ENCODE measurements at regions not wholly inside any gene's neighbourhood (a gene's known extent, or its start where the extent isn't known, plus 50 kb on each side); places are given as distances from the start of the nearest gene placed in this dataset.

GRCh38 chr20:57013217-57013616 lies 253.2 kb downstream of the BMP7 start:
- Mint-ChIP-seq H3K27me3 (peaks cover 22% of the 10 kb centered on the region), H3K4me1 (no peaks in the 10 kb centered on the region), H3K36me3 (ENCODE audit: low read depth) (no peaks in the 10 kb centered on the region), H3K9me3 (no peaks in the 10 kb centered on the region), H3K27ac (no peak overlapping the region), H3K4me3 (no peak overlapping the region)
- DNase-seq, result no peak
- ChIA-PET CTCF (interaction anchor here (0.6 kb wide), 1 partner anchor 68 kb away, joined by 4 read pairs; no protein-coding TSS in a partner anchor), POLR2A (no interaction called here)

DNA sequence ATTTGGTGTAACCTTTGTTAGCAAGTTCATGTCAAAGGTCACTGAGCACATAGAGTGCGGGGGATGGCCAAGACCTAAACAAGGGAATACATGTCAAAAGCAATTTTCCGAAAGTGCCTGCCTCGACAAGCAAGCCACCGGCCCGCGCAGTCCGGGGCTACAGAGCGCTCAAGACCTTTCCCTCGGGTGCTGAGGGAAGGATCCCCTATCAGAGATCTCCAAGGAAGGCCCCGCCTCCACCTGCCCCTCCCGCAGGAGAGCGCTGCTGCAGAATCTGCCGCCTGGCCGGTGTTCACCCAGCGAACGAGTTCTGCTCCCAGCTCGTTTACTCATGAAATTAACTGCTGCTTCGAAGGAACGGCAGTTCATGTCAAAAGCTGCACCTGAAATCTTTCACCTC lies 252.7 kb downstream of the BMP7 start:
- Mint-ChIP-seq H3K36me3 (ENCODE audit: low read depth) (no peaks in the 10 kb centered on the region), H3K4me3 (no peak overlapping the region), H3K27ac (no peak overlapping the region), H3K27me3 (peaks cover 21% of the 10 kb centered on the region), H3K4me1 (no peaks in the 10 kb centered on the region), H3K9me3 (no peaks in the 10 kb centered on the region)
- ChIA-PET CTCF (interaction anchor here (0.6 kb wide), 1 partner anchor 67 kb away, joined by 4 read pairs; no protein-coding TSS in a partner anchor), POLR2A (no interaction called here)
- no peak for DNase-seq

GRCh38 chr20:57020364-57020763 lies 246.1 kb downstream of the BMP7 start:
- Mint-ChIP-seq H3K36me3 (ENCODE audit: low read depth) (no peaks in the 10 kb centered on the region), H3K4me3 (no peak overlapping the region), H3K27ac (no peak overlapping the region), H3K4me1 (no peaks in the 10 kb centered on the region), H3K27me3 (peaks cover 22% of the 10 kb centered on the region), H3K9me3 (no peaks in the 10 kb centered on the region)
- CTCF ChIA-PET, result no interaction called here
- no peak for DNase-seq
- POLR2A ChIA-PET, result no interaction called here

GRCh38 chr20:57022306-57022705 lies 244.1 kb downstream of the BMP7 start:
- Mint-ChIP-seq H3K4me3 (no peak overlapping the region), H3K27me3 (peaks cover 19% of the 10 kb centered on the region), H3K27ac (no peak overlapping the region), H3K9me3 (no peaks in the 10 kb centered on the region), H3K36me3 (ENCODE audit: low read depth) (no peaks in the 10 kb centered on the region), H3K4me1 (no peaks in the 10 kb centered on the region)
- CTCF ChIA-PET, result interaction anchor here (1.3 kb wide), 1 partner anchor 25 kb away, joined by 3 read pairs; no protein-coding TSS in a partner anchor
- POLR2A ChIA-PET, result no interaction called here
- DNase-seq, result no peak

GRCh38 chr20:57023007-57023406 lies 243.4 kb downstream of the BMP7 start:
- H3K27ac Mint-ChIP-seq, result no peak overlapping the region
- H3K4me3 Mint-ChIP-seq, result no peak overlapping the region
- ChIA-PET POLR2A (no interaction called here), CTCF (interaction anchor here (1.3 kb wide), 1 partner anchor 24 kb away, joined by 3 read pairs; no protein-coding TSS in a partner anchor)
- H3K4me1 Mint-ChIP-seq, result no peaks in the 10 kb centered on the region
- no peaks in the 10 kb centered on the region for H3K36me3 Mint-ChIP-seq (ENCODE audit: low read depth)
- H3K27me3 Mint-ChIP-seq, result peaks cover 18% of the 10 kb centered on the region
- no peak for DNase-seq
- H3K9me3 Mint-ChIP-seq, result no peaks in the 10 kb centered on the region

GRCh38 chr20:57023997-57024396 lies 242.4 kb downstream of the BMP7 start:
- CTCF ChIA-PET, result no interaction called here
- no peak for DNase-seq
- no peaks in the 10 kb centered on the region for H3K9me3 Mint-ChIP-seq
- POLR2A ChIA-PET, result no interaction called here
- H3K4me1 Mint-ChIP-seq, result no peaks in the 10 kb centered on the region
- H3K27me3 Mint-ChIP-seq, result peaks cover 16% of the 10 kb centered on the region
- H3K4me3 Mint-ChIP-seq, result no peak overlapping the region
- no peak overlapping the region for H3K27ac Mint-ChIP-seq
- no peaks in the 10 kb centered on the region for H3K36me3 Mint-ChIP-seq (ENCODE audit: low read depth)

GRCh38 chr20:57024849-57025248 lies 241.6 kb downstream of the BMP7 start:
- Mint-ChIP-seq H3K27ac (no peak overlapping the region), H3K4me3 (no peak overlapping the region), H3K4me1 (no peaks in the 10 kb centered on the region), H3K9me3 (no peaks in the 10 kb centered on the region), H3K36me3 (ENCODE audit: low read depth) (no peaks in the 10 kb centered on the region), H3K27me3 (peaks cover 13% of the 10 kb centered on the region)
- ChIA-PET CTCF (no interaction called here), POLR2A (no interaction called here)
- DNase-seq, result no peak

- CTCF ChIA-PET, result no interaction called here
- no peak overlapping the region for H3K4me3 Mint-ChIP-seq
These were observed 241.2 kb downstream of the BMP7 start for GRCh38 chr20:57025261-57025660.

GRCh38 chr20:57025666-57026224 lies 240.7 kb downstream of the BMP7 start:
- no peak overlapping the region for H3K4me3 Mint-ChIP-seq
- no peak for DNase-seq
- H3K9me3 Mint-ChIP-seq, result no peaks in the 10 kb centered on the region
- H3K4me1 Mint-ChIP-seq, result no peaks in the 10 kb centered on the region
- H3K27ac Mint-ChIP-seq, result no peak overlapping the region
- ChIA-PET CTCF (interaction anchor here (0.6 kb wide), 1 partner anchor 364 kb away, joined by 7 read pairs; no protein-coding TSS in a partner anchor), POLR2A (no interaction called here)
- peaks cover 8% of the 10 kb centered on the region for H3K27me3 Mint-ChIP-seq
- H3K36me3 Mint-ChIP-seq (ENCODE audit: low read depth), result no peaks in the 10 kb centered on the region

More at GRCh38 chr20:57025261-57025660, 241.2 kb downstream of the BMP7 start:
- Mint-ChIP-seq H3K9me3 (no peaks in the 10 kb centered on the region), H3K36me3 (ENCODE audit: low read depth) (no peaks in the 10 kb centered on the region), H3K27ac (no peak overlapping the region), H3K27me3 (peaks cover 8% of the 10 kb centered on the region), H3K4me1 (no peaks in the 10 kb centered on the region)
- DNase-seq, result no peak
- POLR2A ChIA-PET, result no interaction called here

DNA sequence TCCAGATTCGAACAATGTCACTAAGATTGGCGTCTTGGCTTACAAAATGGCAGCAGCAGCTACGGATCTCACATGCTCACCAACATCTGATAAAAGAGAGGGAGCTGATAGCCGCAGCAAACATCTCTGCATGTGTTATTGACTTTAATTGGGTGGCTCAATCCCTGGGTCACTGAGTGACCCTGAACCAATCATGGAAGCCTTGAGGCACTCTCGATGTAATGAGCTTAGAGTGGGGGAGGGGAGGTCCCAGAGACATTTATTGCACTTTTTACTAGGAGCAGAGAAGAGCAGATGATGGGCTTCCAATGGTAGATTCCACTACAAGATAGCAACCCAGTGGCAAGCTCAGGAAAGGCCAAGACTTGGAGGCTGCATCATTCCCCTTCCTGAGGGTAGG lies 238.7 kb downstream of the BMP7 start:
- H3K9me3 Mint-ChIP-seq, result no peaks in the 10 kb centered on the region
- no peak for DNase-seq
- no peaks in the 10 kb centered on the region for H3K4me1 Mint-ChIP-seq
- ChIA-PET POLR2A (no interaction called here), CTCF (no interaction called here)
- H3K4me3 Mint-ChIP-seq, result no peak overlapping the region
- H3K27ac Mint-ChIP-seq, result no peak overlapping the region
- H3K27me3 Mint-ChIP-seq, result peaks cover 3% of the 10 kb centered on the region
- no peaks in the 10 kb centered on the region for H3K36me3 Mint-ChIP-seq (ENCODE audit: low read depth)

- POLR2A ChIA-PET, result no interaction called here
- CTCF ChIA-PET, result no interaction called here
These were observed 235.5 kb downstream of the BMP7 start for GRCh38 chr20:57030611-57031600.

DNA sequence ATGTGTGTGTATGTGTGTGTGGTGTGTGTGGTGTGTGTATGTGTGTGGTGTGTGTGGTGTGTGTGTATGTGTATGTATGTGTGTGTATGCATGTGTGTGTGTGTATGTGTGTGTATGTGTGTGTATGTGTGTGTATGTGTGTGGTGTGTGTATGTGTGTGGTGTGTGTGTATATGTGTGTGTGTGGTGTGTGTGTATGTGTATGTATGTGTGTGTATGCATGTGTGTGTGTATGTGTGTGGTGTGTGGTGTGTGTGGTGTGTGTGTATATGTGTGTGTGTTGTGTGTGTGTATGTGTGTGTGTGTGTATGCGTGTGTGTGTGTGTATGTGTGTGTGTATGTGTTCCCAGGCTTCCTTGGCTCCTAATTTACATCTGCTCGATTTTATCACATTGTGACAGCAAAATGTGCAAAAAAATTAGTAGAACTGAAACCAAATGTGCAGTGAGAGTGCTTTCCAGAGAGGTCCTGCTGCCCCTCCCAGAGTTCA lies 234.5 kb downstream of the BMP7 start:
- DNase-seq, result no peak
- Mint-ChIP-seq H3K36me3 (ENCODE audit: low read depth) (no peaks in the 10 kb centered on the region), H3K4me1 (no peaks in the 10 kb centered on the region), H3K27me3 (peaks cover 6% of the 10 kb centered on the region), H3K27ac (no peak overlapping the region), H3K4me3 (no peak overlapping the region), H3K9me3 (no peaks in the 10 kb centered on the region)
- ChIA-PET CTCF (no interaction called here), POLR2A (no interaction called here)

More at GRCh38 chr20:57030611-57031600, 235.5 kb downstream of the BMP7 start:
- H3K36me3 Mint-ChIP-seq (ENCODE audit: low read depth), result no peaks in the 10 kb centered on the region
- no peak for DNase-seq
- no peaks in the 10 kb centered on the region for H3K9me3 Mint-ChIP-seq
- no peaks in the 10 kb centered on the region for H3K4me1 Mint-ChIP-seq
- H3K27me3 Mint-ChIP-seq, result peaks cover 6% of the 10 kb centered on the region
- no peak overlapping the region for H3K4me3 Mint-ChIP-seq
- no peak overlapping the region for H3K27ac Mint-ChIP-seq

DNA sequence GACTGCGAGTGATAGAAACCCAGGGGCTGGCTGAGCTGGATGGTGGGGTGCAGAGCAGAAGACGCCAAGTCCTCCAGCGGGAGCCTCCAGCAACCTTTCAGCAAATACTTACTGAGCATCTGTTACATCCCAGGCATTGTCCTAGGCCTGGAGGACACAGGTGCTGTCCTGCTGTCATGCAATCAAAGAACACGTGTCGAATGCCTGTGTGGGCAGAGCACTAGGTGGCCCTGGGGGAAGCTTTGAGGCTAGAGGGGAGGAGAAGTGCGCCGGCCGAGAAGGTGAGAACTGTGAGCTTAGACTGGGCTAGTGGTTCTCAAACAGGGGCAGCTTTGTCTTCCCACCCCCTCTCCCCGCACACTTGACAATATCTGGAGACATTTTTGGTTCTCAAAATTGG lies 233.6 kb downstream of the BMP7 start:
- Mint-ChIP-seq H3K27me3 (peaks cover 6% of the 10 kb centered on the region), H3K36me3 (ENCODE audit: low read depth) (no peaks in the 10 kb centered on the region), H3K27ac (no peak overlapping the region), H3K9me3 (no peaks in the 10 kb centered on the region), H3K4me3 (no peak overlapping the region), H3K4me1 (no peaks in the 10 kb centered on the region)
- DNase-seq, result no peak
- POLR2A ChIA-PET, result no interaction called here
- CTCF ChIA-PET, result no interaction called here
